ENCODE measurements at regions not wholly inside any gene's neighbourhood (a gene's known extent, or its start where the extent isn't known, plus 50 kb on each side); places are given as distances from the start of the nearest gene placed in this dataset.

- TF ChIP-seq POLR2A (IDR thresholded peaks at IDR 0.05): no peak
- TF ChIP-seq POLR2AphosphoS5 (IDR thresholded peaks at IDR 0.05): no peak
Measured at GRCh38 chr16:64253096-64253495, 868.8 kb downstream of the CDH11 start.

Data from prostate gland (tissue), 1 donor.